ENCODE measurements at regions not wholly inside any gene's neighbourhood (a gene's known extent, or its start where the extent isn't known, plus 50 kb on each side); places are given as distances from the start of the nearest gene placed in this dataset.
"Not testable (repeated sequence)": the region's sequence is repeated elsewhere in the genome, so short reads cannot be mapped to it uniquely, and the experiment has no call there.

DNA sequence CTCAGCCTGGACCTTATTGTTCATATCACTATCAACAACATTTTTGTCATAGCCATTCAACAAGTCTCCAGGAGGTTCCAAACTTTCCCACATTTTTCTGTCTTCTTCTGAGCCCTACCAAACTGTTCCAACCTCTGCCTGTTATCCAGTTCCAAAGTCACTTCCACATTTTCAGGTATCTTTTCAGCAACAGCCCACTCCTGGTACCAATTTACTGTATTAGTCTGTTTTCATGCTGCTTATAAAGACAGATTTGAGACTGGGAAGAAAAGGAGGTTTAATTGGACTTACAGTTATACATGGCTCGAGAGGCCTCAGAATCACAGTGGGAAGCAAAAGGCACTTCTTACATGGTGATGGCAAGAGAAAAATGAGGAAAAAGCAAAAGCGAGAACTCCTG is 1107.4 kb upstream of the INTU start:
- DNase-seq (ENCODE audit: low spot score), result not testable (repeated sequence)

GRCh38 chr4:126526335-126526734 is 1106.4 kb upstream of the INTU start:
- DNase-seq (ENCODE audit: low spot score), result no peak

- DNase-seq (ENCODE audit: low spot score), result no peak
These were observed 1102.8 kb upstream of the INTU start for GRCh38 chr4:126529997-126530396.

- DNase-seq (ENCODE audit: low spot score), result no peak
These were observed 1101.7 kb upstream of the INTU start for GRCh38 chr4:126530996-126531585.

DNA sequence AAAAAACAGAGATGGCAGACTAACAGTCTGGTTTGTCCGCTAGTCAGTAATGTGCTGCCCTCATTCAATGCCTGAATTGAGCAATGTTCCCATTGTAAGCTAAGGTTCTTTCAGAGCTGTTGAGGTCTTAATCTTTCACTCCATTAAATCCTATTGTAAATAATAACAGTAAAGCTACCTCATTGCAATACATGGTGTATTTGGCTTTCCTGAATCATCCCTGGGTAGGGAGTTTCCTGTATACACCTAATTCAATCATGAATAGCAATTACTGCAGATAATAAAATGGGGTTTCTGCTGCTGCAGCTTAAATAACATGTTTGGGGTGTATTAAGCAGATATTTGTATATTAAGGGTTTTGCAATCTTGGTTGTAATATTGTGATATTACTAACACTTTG is 1100.2 kb upstream of the INTU start:
- DNase-seq (ENCODE audit: low spot score), result no peak

DNA sequence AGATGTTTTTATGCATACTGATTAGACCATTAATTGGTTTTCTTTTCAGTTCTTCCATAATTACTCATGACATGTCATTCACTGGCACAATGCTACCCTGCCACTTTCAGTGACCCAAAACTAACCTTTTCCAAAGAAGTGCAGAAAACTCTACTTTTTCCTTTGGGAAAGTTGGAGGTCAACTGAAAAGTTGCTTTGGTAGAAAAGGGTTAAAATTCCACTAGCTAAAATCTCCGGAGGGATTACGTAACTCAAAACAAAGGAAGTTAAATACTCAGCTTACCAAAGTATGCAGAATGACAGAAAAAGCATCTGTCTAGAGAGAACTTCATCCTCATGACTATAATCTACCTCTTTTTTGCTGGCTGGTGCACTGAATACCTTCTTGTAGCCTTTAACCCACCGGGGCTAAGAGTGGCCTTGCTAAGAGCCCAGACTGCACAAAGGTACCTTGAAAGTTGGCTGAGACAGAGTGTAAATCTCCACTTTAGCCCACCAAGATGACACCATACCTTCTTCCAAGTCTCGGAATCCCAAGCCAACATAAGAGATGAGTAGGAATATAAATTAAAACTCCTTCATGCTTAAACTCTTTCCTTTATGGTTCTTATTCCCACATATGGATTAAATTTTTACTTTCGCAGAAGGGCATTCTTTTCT is 1099.5 kb upstream of the INTU start:
- DNase-seq (ENCODE audit: low spot score), result no peak

DNA sequence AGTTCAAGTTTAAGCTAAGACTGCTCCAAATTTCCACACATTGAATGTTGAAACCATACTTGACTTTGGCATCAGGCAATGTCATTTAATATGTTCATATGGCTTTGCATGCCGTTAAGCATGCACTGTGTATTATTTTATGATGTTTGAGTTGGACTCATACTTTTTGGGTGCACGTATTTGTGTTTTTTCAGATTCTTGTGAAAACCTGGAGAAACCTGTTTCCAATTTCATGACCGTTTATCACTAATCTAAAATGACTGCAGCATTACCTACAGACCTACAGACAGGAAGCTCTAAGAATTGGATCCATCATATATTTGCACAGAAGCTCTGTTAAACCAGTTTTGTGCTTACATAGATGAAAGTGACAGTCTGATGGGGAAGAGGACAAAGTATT is 1093.0 kb upstream of the INTU start:
- no peak for DNase-seq (ENCODE audit: low spot score)

GRCh38 chr4:126541820-126542219 is 1090.9 kb upstream of the INTU start:
- DNase-seq (ENCODE audit: low spot score), result no peak

DNA sequence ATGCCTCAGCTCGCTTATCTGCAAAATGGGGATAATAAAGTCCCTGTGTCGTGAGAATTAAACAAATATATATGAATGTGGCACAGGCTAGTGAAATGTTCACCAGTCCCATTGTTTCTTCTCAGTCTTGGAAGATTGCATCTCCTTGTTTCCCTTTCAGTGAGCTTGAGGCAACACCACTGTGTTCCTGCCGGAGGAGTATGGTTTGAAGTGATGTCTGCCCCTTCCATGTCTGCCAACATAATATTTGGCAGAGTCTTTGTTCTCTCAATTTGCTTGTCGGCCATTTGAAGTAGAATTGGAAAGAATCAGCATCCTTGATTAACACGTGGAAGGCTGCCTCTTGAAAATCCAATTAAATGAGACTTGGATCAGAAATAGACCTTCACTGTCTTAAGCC is 1088.5 kb upstream of the INTU start:
- DNase-seq (ENCODE audit: low spot score), result no peak

GRCh38 chr4:126546197-126546596 is 1086.6 kb upstream of the INTU start:
- not testable (repeated sequence) for DNase-seq (ENCODE audit: low spot score)

- no peak for DNase-seq (ENCODE audit: low spot score)
These were observed 1085.4 kb upstream of the INTU start for GRCh38 chr4:126547352-126547751.

- DNase-seq (ENCODE audit: low spot score), result no peak
These were observed 1083.9 kb upstream of the INTU start for GRCh38 chr4:126548890-126549289.

DNA sequence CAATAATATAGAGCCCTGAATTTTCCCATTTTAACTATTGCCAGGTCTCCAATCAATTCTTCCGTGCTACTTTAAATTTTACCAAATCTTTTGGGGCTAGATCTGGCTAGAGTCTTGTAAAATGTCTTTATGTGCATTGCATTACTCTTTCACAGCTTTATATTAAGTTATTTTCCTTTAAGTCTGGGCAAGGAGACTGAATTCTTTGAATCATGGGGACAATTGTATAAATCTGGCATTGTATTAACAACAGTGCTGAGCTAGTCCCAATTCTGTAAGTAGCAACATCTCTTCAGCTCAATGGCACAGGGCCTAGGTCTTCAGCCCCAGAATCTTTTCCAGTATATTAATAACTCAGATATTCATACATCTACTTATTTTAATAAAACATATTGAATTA is 1080.4 kb upstream of the INTU start:
- no peak for DNase-seq (ENCODE audit: low spot score)

DNA sequence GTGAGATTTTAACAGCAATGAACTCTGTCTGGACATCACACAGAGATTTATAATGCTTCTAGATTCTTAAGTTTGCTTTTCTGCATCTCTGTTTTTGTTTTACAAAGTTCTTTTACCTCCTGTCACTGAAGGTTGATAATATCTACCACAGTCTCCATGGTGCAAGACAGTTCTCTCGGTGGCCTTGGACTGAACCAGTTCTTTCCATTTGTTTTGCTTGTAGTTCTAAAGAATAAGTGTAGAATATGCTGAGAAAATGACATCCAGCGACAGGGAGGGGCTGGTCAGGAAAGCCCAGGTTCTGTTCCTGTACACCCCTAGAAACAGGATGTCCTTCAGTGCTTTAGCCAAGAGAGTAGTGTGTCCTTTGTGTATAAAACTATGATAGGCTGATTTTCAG is 1079.5 kb upstream of the INTU start:
- no peak for DNase-seq (ENCODE audit: low spot score)

GRCh38 chr4:126558596-126558995 is 1074.2 kb upstream of the INTU start:
- no peak for DNase-seq (ENCODE audit: low spot score)

DNA sequence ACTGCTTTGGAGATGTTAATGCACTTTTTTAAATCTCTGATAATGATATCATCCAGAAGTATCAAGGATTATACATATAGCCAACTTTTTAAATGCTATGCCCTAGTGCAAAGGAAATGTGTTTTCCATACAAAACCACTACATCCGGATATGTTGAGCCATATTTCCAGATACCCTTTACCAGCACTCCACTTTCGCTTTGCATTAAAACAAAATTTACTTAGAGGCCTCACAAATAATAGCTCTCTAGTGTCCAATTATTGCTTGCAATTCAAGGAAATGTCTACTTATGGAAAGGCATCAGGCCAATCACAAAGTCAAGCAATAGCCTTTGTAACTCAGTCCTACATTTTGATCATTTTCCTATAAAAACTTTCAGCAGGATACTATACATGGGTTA is 1072.8 kb upstream of the INTU start:
- DNase-seq (ENCODE audit: low spot score), result no peak

DNA sequence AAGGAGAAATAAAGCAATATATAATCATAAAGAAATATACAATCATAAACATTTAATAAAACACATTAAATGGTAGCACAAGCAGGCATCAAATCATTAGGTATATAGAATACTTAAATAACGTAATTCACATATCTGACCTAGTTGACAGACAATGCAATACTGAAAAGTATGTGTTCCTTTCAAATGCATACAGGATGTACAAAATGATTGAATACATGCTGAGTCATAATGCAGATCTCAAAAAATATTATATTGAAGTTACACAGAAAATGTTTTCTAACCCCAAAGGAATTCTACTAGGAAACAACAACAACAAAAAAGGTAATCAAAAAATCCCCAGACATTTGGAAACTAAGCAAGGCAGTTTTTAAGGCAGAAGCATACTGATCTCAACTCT is 1072.0 kb upstream of the INTU start:
- no peak for DNase-seq (ENCODE audit: low spot score)

DNA sequence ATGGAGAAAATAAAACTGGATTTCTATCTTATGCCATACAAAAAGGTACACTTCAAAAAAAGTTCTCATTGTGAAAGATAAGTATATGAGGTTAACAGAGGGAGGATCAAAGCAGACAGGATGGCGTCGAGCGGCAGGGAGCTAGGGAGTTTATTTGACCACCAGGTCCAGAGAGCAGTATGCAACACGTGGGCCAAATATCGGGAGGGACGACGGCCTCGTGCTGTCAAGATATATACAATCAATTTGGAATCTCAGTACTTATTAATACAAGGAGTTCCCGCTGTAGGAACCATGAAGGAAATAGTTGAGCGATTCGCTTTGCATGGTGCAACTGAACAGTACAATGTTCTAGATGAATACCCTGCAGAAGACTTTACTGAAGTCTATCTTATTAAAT is 1069.4 kb upstream of the INTU start:
- DNase-seq (ENCODE audit: low spot score), result no peak

- no peak for DNase-seq (ENCODE audit: low spot score)
These were observed 1068.4 kb upstream of the INTU start for GRCh38 chr4:126564283-126564854.

GRCh38 chr4:126568652-126569570 is 1063.8 kb upstream of the INTU start:
- DNase-seq (ENCODE audit: low spot score), result no peak

DNA sequence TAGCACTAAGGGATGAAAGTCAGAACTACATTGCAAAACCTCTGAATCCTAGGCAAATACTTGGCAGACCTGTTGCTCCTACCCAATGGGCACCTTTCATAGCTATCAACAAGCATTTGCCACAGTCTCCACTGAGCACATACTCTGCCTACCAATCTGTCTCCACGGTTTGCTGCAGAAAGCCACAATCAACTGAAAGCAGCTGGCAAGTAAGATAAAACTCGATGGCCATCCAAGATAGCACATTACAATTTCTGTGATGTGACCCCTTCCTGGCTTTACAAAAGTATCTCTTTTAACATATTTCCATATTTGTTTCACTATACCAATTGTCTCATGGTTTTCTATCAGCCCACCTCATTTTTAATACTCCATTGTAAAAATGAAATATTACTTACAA is 1060.5 kb upstream of the INTU start:
- DNase-seq (ENCODE audit: low spot score), result no peak

DNA sequence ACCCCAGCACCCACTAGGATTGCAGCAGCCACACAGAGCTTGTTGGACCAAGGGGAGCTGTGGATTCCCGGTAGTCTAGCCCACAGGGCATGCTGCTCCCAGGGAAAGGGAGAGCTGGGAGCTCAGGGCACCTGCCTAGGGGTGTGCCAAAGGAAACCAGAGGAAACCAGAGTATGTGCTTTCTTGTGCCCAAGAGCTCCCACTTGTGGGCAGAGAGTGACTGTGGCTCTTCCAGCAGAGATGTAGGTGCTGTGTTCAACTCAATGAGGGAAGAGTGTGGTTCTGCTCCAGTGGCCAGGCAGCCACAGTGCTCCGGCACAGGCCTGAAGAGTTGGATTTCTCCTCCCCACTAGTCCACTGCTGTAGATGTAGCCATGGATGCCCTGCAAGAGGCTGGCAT is 1050.0 kb upstream of the INTU start:
- DNase-seq (ENCODE audit: low spot score), result no peak

DNA sequence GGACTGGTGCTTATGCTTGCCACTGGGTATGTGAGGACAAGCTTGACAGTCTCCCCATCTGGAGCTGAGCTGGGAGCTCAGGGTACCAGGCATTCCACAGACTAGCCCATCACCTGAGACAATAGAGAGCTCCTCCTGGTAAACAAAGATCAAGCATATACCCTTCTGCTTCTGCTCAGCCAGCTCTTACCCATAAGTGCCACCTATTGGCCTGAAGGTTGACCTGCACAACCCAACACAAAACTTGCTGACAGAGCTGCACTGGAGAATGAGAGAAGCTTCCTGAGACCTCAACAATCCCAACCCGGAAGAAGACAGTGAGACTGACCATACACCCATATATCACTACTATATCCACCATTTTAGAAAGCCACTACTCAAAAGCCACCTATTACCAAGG is 1049.2 kb upstream of the INTU start:
- DNase-seq (ENCODE audit: low spot score), result no peak
